HL-60 (cell line): ENCODE measurements at regions not wholly inside any gene's neighbourhood (a gene's known extent, or its start where the extent isn't known, plus 50 kb on each side); places are given as distances from the start of the nearest gene placed in this dataset.

Experiments used
- DNase-seq, 2 experiments: peaks; one replicate each; pipeline ENCODE4 v3.0.0-alpha.2; 2010 to 2020; ENCODE audit warnings: low read depth in 1 of 2, low spot score in 1 of 2
- H3K27ac ChIP-seq: fragments of 250-450 bp; sonication (Bioruptor Pico); replicated peaks from 2 replicates; pipeline ENCODE4 v1.5.1; 2020; ENCODE audit warnings: mild to moderate bottlenecking, moderate library complexity
- H3K27me3 ChIP-seq: fragments of 250-450 bp; sonication (Bioruptor Pico); 2 replicates; pipeline ENCODE4 v1.5.1; 2021; ENCODE audit warnings: mild to moderate bottlenecking, moderate library complexity; ENCODE audit not compliant: insufficient read depth, poor library complexity, severe bottlenecking
- H3K4me3 ChIP-seq: replicated peaks from 2 replicates; pipeline ENCODE4 v1.5.1; 2011; ENCODE audit warnings: mild to moderate bottlenecking, control low read depth, low read length; ENCODE audit not compliant: insufficient read depth
- GABPA ChIP-seq: IDR thresholded peaks from 2 replicates; pipeline ENCODE4 v1.6.1; 2012; ENCODE audit warnings: low read depth
- POLR2AphosphoS5 ChIP-seq: IDR thresholded peaks from 2 replicates; pipeline ENCODE4 v1.6.1; 2012; ENCODE audit warnings: low read depth
- REST ChIP-seq: IDR thresholded peaks from 2 replicates; pipeline ENCODE4 v1.6.1; 2012; ENCODE audit warnings: low read depth; ENCODE audit not compliant: insufficient replicate concordance
- SPI1 ChIP-seq: IDR thresholded peaks from 2 replicates; pipeline ENCODE4 v1.6.1; 2012; ENCODE audit warnings: low read depth, mild to moderate bottlenecking, borderline replicate concordance
- TF ChIP-seq, protein P1 (sequence below): IDR thresholded peaks from one replicate; pipeline ENCODE4 v1.5.1; 2011; ENCODE audit warnings: low read length, control low read depth, inconsistent platforms; ENCODE audit not compliant: insufficient read depth

DNA sequence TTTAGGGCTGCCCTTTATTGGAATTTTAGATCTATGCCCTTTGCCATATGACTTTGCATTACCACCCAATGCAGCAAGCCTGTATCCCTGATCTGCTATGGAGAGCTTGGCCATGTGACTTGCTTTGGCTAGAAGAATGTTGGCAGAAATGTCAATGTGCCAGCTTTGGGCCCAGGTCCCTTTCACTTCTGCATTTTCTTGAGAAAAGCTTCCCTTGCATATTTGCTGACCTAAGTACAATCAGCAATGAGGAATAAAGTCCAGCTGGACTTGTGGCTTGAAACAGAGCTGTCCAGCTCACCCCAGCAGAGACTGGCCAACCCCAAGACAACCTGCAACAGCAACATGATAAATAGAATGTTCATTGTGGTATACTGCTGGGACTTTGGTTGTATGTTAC lies 135.9 kb downstream of the PAH start:
- no peak overlapping the region for H3K27ac ChIP-seq
- no peak overlapping the region for H3K4me3 ChIP-seq
- peak; percentile 32; the same call in 1 of the 2 replicates for TF ChIP-seq SPI1
- no peak for TF ChIP-seq GABPA
- DNase-seq, result no peak
- no peaks in the 10 kb centered on the region for H3K27me3 ChIP-seq

- DNase-seq, result no peak
- peaks cover 3% of the 10 kb centered on the region for H3K27me3 ChIP-seq
- TF ChIP-seq, protein P1, sequence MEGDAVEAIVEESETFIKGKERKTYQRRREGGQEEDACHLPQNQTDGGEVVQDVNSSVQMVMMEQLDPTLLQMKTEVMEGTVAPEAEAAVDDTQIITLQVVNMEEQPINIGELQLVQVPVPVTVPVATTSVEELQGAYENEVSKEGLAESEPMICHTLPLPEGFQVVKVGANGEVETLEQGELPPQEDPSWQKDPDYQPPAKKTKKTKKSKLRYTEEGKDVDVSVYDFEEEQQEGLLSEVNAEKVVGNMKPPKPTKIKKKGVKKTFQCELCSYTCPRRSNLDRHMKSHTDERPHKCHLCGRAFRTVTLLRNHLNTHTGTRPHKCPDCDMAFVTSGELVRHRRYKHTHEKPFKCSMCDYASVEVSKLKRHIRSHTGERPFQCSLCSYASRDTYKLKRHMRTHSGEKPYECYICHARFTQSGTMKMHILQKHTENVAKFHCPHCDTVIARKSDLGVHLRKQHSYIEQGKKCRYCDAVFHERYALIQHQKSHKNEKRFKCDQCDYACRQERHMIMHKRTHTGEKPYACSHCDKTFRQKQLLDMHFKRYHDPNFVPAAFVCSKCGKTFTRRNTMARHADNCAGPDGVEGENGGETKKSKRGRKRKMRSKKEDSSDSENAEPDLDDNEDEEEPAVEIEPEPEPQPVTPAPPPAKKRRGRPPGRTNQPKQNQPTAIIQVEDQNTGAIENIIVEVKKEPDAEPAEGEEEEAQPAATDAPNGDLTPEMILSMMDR, result no peak
- TF ChIP-seq POLR2AphosphoS5 (no peak), GABPA (no peak), SPI1 (no peak), REST (no peak)
- no peak overlapping the region for H3K4me3 ChIP-seq
- no peak overlapping the region for H3K27ac ChIP-seq
Observed at GRCh38 chr12:102776041-102776440, 141.0 kb downstream of the PAH start.

- H3K4me3 ChIP-seq, result no peak overlapping the region
- TF ChIP-seq SPI1, result no peak
- TF ChIP-seq GABPA, result no peak
- no peak for TF ChIP-seq REST
- no peak for TF ChIP-seq POLR2AphosphoS5
- TF ChIP-seq, protein P1, result peak; percentile 52
- peaks cover 3% of the 10 kb centered on the region for H3K27me3 ChIP-seq
- peak; percentile 17 to 36 for DNase-seq
- H3K27ac ChIP-seq, result no peak overlapping the region
Observed at GRCh38 chr12:102769323-102769916, 147.6 kb downstream of the PAH start.

DNA sequence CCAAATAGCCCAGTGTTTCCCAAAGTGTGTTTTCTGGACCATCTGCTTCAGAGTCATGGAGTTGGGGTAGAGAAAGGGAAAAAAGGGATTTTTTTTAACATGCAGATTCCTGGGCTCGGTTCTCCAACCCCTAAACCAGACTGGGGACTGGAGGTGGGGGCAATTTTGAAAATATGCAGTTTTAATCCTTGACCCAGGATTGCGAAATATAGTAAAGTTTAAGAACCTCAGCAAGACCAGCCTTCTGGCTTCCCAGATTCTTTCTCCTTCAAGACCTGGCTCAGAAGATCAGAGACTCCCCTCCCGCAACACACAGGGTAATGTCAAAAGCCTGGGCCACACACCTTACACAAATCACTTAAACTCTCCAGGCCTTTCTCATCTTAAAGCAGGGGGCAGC lies 150.1 kb downstream of the PAH start:
- Histone ChIP-seq H3K4me3 (no peak overlapping the region), H3K27ac (no peak overlapping the region), H3K27me3 (no peaks in the 10 kb centered on the region)
- TF ChIP-seq REST, result no peak
- TF ChIP-seq POLR2AphosphoS5, result no peak
- TF ChIP-seq SPI1, result no peak
- TF ChIP-seq, protein P1, result no peak
- no peak for TF ChIP-seq GABPA
- no peak for DNase-seq
